A172 (cell line): ENCODE measurements at regions not wholly inside any gene's neighbourhood (a gene's known extent, or its start where the extent isn't known, plus 50 kb on each side); places are given as distances from the start of the nearest gene placed in this dataset.

Source experiments
- DNase-seq: peaks from one replicate; pipeline ENCODE4 v3.0.0-alpha.2; 2015; ENCODE audit warnings: low spot score

GRCh38 chr4:24287096-24287495 lies 297.3 kb downstream of the DHX15 start:
- no peak for DNase-seq

- DNase-seq, result no peak
These were observed 298.6 kb downstream of the DHX15 start for GRCh38 chr4:24285759-24286158.

GRCh38 chr4:24282446-24282845 lies 301.9 kb downstream of the DHX15 start:
- no peak for DNase-seq

GRCh38 chr4:24279911-24280375 lies 304.4 kb downstream of the DHX15 start:
- DNase-seq, result no peak

GRCh38 chr4:24279469-24279868 lies 304.9 kb downstream of the DHX15 start:
- no peak for DNase-seq

- no peak for DNase-seq
These were observed 305.7 kb downstream of the DHX15 start for GRCh38 chr4:24278693-24279092.

- no peak for DNase-seq
These were observed 309.9 kb downstream of the DHX15 start for GRCh38 chr4:24274381-24274941.

GRCh38 chr4:24273136-24273535 lies 311.2 kb downstream of the DHX15 start:
- DNase-seq, result no peak

GRCh38 chr4:24266951-24267722 lies 317.2 kb downstream of the DHX15 start:
- DNase-seq, result no peak

- no peak for DNase-seq
These were observed 318.4 kb downstream of the DHX15 start for GRCh38 chr4:24265989-24266388.

- peak; percentile 22 for DNase-seq
These were observed 321.7 kb downstream of the DHX15 start for GRCh38 chr4:24262616-24263015.

- DNase-seq, result no peak
These were observed 322.3 kb downstream of the DHX15 start for GRCh38 chr4:24262084-24262483.

- DNase-seq, result peak; percentile 6
These were observed 323.3 kb downstream of the DHX15 start for GRCh38 chr4:24260923-24261564.

GRCh38 chr4:24260133-24260715 lies 324.1 kb downstream of the DHX15 start:
- no peak for DNase-seq

GRCh38 chr4:24256547-24256946 lies 327.8 kb downstream of the DHX15 start:
- no peak for DNase-seq

GRCh38 chr4:24256066-24256465 lies 328.3 kb downstream of the DHX15 start:
- no peak for DNase-seq

GRCh38 chr4:24252121-24252520 lies 332.2 kb downstream of the DHX15 start:
- DNase-seq, result no peak

- no peak for DNase-seq
These were observed 332.8 kb downstream of the DHX15 start for GRCh38 chr4:24251589-24251988.

- no peak for DNase-seq
These were observed 334.4 kb downstream of the DHX15 start for GRCh38 chr4:24249972-24250371.

- no peak for DNase-seq
These were observed 335.4 kb downstream of the DHX15 start for GRCh38 chr4:24248674-24249630.

- DNase-seq, result no peak
These were observed 338.9 kb downstream of the DHX15 start for GRCh38 chr4:24245491-24245820.
